22Rv1 (cell line): ENCODE measurements at regions not wholly inside any gene's neighbourhood (a gene's known extent, or its start where the extent isn't known, plus 50 kb on each side); places are given as distances from the start of the nearest gene placed in this dataset.

ENCODE experiments used
- ZFX ChIP-seq: fragments of 450-650 bp; IDR thresholded peaks from 2 replicates; pipeline ENCODE4 v1.6.1; 2017; ENCODE audit warnings: antibody characterized with exemption, borderline replicate concordance
- TF ChIP-seq, protein P1 (sequence below): fragments of 450-650 bp; IDR thresholded peaks from 2 replicates; pipeline ENCODE4 v1.5.1; 2017; ENCODE audit warnings: mild to moderate bottlenecking

DNA sequence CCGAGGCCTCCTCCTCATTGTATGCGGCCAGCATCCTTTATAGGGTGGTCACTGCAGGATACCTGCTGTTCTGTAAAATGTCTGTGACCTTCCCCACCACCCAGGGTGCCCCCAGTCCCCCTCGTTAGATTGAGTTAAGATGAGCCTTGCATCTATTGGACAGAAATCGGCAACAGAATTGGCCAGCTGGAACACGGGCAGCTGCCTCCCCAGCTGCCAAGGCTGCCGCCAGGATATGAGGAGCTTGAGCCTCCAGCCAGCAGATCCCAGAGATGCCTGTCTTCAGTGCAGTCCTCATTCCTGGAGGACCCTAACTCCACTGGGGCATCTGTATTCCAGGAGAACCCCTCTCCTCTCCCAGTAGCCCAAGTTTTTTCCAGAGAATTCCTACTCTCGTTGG is 463.0 kb downstream of the TSHZ3 start:
- TF ChIP-seq, protein P1, sequence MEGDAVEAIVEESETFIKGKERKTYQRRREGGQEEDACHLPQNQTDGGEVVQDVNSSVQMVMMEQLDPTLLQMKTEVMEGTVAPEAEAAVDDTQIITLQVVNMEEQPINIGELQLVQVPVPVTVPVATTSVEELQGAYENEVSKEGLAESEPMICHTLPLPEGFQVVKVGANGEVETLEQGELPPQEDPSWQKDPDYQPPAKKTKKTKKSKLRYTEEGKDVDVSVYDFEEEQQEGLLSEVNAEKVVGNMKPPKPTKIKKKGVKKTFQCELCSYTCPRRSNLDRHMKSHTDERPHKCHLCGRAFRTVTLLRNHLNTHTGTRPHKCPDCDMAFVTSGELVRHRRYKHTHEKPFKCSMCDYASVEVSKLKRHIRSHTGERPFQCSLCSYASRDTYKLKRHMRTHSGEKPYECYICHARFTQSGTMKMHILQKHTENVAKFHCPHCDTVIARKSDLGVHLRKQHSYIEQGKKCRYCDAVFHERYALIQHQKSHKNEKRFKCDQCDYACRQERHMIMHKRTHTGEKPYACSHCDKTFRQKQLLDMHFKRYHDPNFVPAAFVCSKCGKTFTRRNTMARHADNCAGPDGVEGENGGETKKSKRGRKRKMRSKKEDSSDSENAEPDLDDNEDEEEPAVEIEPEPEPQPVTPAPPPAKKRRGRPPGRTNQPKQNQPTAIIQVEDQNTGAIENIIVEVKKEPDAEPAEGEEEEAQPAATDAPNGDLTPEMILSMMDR: no peak
- no peak for TF ChIP-seq ZFX
